CD4-positive, alpha-beta T cell treated with Interferon gamma for 1 hour (primary cell): ENCODE measurements at regions not wholly inside any gene's neighbourhood (a gene's known extent, or its start where the extent isn't known, plus 50 kb on each side); places are given as distances from the start of the nearest gene placed in this dataset.
"Not testable (repeated sequence)": the region's sequence is repeated elsewhere in the genome, so short reads cannot be mapped to it uniquely, and the experiment has no call there.

Source experiments
- DNase-seq: peaks from one replicate; pipeline ENCODE4 v3.0.0-alpha.2; 2020

DNA sequence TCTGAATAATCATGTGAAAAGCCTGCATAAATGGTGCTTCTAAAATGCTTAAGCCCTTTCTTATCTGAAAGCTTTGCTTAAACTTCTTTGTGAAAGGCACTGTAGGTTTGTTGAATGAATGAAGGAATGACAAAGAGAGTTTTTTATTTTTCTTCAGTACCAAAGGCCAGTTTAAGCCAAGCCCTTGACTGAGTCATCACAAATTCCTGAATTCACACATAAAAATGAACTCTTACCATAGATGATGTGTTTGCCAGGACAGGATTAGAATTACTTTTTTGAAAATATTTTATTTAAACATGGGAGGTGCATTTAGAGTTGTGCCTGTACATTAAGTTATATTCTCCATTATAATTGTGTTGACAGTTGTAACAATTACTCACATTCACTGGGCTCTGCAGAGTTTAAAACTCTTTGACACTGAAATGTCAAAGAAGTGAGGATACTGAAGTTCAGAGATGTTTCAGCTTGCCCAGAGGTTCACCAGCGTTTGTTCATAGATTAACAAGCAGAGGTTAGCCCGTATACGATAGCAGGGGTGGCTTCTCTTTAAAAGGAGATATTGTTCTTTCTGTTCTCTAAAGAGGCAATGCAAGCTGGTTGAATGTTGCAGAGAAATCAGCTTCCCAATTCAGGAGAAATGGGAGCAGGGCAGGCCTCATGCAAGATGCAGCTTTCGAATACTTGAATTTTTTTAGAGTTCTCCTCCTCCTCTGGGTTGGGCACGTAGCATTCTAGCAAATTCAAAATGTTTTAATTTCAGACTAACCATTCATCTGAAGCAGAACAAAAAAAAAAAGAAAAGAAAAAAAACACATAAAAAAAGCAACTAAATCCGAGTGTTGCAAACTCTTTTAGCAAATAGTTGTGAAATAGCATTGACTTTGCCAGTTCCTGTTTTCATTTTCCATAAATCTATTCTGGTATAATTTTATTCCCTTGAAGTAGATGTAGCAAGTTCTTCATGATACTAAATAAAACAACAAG, 358.7 kb upstream of the KLF4 start:
- DNase-seq = no peak

DNA sequence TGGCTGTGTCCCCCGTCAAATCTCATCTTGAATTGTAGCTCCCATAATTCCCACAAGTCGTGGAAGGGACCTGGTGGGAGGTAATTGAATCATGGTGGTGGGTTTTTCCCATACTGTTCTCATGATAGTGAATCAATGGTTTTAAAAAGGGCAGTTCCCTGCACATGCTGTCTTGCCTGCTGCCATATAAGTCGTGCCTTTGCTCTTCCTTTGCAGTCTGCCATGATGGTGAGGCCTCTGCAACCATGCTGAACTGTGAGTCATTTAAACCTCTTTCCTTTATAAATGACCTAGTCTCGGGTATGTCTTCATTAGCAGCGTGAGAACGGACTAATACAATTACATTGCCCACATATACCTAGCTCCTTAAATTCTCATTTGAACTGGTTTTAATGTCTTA, 353.0 kb upstream of the KLF4 start:
- no peak for DNase-seq

DNA sequence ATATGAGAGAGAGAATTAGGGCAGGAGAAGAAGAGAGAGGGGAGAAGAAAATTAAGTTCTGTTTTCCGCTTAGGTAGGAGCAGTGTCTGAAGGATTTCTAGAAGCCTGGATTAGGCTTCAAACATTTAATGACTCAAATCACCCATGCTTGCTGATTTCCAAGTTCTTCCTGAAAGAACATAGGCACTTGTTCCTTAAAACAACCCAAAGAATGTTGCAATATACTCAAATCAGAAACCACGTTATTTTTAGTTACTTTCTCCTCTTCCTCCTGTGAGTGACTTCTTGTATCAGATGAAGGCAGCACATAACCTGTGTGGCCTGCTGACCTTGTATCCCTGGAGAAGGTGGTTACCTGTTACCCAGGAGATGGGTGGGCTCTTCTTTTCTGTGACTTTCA, 351.5 kb upstream of the KLF4 start:
- no peak for DNase-seq

DNA sequence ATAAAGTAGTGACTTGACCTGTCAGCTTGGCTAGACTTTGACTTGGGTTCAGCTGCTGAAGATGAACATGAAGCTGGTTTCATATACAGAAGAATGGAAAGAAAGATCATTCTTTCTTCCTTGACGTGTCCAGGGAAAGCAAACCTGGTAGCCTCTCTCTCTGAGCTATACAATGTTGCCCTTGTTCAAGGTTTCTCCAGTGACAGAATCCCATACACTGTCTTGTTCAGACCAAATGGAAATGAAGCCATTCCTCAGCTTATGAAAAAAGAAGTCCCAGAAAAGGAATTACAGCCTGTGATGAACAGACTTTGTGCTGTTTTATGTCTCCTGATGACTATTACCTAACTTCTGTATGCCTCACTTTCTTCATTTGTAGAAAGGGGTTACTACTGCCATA, 349.8 kb upstream of the KLF4 start:
- no peak for DNase-seq

DNA sequence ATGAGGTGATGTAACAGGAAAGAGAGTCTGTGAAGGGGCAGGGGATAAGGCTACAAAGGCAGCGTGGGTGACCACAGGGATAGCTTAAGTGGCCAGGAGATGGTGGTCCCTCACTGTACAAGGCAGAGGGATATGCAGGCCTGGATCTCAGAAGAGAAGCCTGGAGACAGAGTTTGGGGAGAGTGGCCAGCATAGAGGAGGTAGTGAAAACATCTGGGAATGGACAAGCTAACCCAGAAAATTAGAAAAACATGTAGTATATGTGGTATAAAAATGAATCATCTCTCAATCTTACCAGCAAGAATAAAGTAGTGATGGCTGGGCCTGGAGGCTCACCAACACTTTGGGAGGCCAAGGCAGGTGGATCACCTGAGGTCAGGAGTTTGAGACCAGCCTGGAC, 349.2 kb upstream of the KLF4 start:
- no peak for DNase-seq

DNA sequence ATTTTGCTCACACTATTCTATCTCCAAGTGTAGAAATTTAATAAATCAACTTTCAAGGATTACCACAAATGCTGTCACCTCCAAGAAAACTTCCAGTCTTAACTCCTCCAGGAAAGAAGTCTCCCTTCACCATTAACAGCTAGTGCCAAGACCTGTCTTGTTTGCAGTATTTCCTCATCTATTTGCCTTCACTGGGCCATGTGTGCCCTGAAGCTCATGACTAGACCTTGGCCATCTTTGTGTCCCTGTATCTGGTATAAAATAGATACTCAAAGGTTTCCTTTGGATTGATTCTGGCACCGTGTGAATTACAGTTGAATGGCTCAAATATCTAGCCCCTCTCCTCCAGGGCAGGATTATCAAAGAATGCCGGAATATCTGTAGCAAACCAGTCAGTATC, 346.7 kb upstream of the KLF4 start:
- DNase-seq = no peak

DNA sequence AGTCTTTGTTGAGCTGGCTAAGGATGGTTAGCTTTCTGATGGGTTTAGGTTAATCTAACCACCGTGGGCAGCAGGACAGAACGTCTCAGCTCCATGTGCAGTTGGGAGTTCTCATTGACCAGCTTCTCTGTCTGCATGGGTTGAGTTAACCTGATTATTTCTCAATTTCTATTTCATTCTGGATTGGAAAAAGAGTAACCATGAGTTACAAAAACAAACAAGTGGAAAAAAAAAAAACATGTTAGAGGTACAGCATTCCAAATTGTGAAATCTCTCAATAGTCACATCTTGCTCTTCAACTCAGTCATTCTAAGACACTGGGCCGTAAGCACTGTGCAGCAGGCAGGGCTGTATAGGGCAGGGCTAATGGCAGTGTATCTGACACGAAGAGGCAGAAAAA, 343.7 kb upstream of the KLF4 start:
- DNase-seq = no peak

DNA sequence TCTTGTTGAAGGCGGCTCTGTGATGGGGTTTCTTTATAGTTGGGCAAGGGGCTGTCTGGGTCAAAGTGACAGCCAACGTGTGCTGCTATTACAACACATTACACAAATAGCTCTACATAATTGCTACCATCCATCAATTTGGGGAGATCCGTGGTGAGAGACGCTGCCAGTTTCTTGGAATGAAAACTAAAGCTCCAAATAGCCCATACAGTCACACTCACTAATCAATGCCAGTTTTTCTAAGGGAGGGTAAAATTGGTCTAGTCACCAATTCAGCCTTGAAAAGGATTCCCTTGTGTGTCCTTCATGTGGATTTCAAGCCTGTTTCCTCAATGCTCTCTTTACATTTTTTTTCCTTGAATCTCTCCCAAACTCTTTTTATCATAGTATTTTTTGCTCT, 343.3 kb upstream of the KLF4 start:
- no peak for DNase-seq

DNA sequence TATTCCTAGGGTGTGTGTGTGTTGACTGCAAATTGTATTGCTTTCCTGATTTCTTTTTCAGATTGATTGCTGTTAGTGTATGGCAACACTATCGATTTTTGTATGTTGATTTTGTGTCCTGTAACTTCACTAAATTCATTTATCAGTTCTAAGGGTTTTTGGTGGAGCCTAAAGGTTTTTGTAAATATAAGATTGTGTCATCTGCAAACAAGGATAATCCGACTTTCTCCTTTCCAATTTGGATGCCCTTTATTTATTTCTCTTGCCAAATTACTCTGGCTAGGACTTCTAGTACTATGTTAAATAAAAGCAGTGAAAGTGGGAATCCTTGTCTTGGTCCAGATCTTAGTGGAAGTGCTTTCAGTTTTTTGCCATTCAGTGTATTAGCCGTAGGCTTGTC, 340.9 kb upstream of the KLF4 start:
- no peak for DNase-seq

DNA sequence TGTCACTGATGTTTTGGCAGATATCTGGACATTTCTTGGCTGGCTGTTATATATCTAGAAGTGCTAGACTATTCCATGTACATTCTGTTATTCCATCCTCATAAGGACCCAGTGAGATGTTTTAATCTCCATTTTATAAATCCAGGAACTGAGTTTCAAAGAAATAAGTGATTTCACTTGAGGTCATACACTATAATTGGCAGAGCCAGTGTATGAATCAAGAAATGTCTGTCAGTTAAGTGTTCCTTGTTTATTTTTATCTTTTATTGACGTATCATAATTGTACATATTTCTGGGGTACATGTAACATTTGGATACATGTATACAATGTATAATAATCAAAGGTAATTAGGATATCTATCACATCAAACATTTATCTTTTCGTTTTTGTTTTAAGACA, 338.3 kb upstream of the KLF4 start:
- no peak for DNase-seq

DNA sequence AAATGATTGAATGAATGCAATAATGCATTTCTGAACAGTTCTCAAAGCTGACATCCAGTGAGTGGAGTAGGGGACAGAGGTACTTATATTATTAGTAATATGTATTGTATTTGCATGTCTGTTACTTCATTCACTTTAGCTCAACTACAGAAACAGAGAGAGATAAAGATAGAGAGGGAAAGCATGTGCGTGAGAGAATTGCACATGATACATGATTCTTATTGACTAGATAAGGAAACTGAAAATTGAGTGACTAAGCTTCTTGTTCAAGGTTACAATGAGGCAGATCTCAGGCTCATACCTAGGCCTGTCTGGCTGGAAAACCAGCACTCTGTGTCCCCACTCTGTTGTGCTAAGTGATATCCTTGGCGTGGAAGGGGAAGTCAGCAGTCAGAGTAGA, 337.7 kb upstream of the KLF4 start:
- DNase-seq = no peak

DNA sequence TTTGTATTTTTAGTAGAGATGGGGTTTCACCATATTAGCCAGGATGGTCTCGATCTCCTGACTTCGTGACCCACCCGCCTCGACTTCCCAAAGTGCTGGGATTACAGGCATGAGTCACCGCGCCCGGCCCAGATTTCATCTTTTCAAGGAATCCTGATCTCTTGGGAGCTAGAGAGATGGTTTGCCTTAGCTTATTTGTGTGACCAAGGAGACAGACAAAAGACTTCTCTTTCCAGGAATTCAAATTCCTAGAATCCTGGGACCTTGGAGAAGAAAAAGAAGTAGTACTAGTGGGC, 337.1 kb upstream of the KLF4 start:
- not testable (repeated sequence) for DNase-seq

DNA sequence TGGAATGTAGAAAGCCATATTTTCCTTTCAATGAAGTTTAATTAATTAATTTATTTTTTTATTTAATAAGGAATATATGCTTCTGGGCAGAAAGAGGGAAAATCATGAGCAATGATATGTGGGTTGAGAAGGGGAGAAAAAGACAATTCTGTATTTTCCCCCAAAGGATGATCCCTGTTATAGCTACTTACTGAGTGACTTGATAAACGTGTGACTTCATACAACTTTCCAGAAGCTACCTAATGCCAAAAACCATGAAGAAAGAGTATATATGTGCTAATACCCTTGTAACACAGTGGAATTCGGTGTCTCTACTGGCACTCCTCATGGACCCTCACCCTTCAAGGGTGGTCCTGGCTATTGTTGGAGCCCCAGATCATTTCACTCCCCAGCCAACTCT, 335.0 kb upstream of the KLF4 start:
- no peak for DNase-seq

DNA sequence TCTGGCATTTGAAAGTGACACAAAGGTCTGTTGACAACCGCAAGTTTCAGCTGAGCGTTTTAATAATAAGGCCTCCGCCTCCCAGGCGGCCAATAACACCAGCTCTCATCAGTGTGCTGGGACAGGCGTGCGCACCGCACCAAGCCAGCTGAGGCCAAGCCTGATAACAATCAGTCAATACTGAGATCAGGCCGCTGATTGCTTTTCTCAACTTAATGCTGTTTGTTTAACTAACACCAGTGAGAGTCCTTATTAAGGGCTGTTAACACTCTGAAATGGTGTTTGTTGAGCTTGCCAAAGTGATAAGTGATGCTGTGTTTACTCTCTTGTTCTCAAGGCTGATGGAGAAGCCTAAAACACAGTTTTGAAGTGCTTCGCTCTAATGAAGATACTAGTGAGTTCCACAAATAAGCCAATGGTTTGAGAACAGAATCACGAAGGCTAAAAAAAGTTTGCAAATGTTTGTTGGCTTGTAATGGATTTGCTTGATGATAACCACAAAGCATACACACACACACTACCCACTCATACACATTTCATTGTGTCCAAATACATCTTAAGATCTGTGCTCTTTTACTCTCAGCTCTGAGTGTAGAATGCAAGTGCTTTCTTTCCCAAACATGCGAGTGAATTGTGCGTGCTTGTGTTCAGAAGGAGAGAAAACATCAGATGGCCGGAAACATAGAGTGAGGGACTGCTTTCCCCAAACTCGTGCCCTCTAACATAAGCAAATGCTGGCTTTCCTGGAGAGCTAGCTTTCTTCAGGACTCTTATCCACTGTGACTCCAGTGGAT, 330.4 kb upstream of the KLF4 start:
- no peak for DNase-seq

DNA sequence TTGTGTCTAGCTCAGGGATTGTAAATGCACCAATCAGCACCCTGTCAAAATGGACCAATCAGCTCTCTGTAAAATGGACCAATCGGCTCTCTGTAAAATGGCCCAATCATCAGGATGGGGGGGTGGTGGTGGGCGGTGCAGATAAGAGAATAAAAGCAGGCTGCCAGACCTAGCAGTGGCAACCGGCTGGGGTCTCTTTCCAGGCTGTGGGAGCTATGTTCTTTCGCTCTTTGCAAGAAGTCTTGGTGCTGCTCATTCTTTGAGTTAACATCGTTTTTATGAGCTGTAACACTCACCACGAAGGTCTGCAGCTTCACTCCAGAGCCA, 328.9 kb upstream of the KLF4 start:
- not testable (repeated sequence) for DNase-seq

DNA sequence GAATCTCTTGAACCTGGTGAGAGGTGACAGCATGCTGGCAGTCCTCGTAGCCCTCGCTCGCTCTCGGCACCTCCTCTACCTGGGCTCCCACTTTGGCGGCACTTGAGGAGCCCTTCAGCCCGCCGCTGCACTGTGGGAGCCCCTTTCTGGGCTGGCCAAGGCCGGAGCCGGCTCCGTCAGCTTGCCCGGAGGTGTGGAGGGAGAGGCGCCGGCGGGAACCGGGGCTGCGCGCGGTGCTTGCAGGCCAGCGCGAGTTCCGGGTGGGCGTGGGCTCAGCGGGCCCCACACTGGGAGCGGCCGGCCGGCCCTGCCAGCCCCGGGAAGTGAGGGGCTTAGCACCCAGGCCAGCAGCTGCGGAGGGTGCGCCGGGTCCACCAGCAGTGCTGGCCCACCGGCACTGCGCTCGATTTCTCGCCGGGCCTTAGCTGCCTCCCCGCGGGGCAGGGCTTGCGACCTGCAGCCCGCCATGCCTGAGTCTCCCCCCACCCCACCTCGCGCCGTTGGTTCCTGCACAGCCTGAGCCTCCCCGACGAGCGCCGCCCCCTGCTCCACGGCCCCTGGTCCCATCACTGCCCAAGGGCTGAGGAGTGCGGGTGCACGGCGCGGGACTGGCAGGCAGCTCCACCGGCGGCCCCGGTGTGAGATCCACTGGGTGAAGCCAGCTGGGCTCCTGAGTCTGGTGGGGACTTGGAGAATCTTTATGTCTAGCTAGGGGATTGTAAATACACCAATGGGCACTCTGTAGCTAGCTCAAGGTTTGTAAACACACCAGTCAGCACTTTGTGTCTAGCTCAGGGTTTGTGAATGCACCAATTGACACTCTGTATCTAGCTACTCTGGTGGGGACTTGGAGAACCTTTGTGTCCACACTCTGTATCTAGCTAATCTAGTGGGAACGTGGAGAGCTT, 328.3 kb upstream of the KLF4 start:
- DNase-seq = not testable (repeated sequence)

DNA sequence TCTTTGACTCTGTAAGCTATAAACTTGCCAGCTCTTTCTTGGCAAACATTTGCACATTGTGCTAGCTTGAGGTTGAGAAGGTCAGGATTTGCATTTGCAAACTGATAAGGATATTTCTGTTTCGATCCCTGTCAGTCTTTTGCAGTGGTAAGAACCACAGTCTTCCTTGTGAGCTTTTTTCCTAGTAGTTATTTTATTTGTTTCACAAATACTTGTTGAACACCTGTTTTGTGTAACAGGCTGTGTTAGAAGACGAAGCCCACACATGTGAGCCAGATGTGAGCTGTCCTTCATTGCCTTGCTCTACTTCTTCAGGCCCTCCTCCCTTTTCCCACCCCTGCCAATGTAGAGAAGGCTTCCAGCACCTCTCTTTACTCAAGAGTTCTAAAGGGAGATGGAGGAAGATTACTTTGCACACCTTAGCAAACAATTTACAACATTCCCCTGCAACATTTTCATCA, 327.0 kb upstream of the KLF4 start:
- DNase-seq = no peak

DNA sequence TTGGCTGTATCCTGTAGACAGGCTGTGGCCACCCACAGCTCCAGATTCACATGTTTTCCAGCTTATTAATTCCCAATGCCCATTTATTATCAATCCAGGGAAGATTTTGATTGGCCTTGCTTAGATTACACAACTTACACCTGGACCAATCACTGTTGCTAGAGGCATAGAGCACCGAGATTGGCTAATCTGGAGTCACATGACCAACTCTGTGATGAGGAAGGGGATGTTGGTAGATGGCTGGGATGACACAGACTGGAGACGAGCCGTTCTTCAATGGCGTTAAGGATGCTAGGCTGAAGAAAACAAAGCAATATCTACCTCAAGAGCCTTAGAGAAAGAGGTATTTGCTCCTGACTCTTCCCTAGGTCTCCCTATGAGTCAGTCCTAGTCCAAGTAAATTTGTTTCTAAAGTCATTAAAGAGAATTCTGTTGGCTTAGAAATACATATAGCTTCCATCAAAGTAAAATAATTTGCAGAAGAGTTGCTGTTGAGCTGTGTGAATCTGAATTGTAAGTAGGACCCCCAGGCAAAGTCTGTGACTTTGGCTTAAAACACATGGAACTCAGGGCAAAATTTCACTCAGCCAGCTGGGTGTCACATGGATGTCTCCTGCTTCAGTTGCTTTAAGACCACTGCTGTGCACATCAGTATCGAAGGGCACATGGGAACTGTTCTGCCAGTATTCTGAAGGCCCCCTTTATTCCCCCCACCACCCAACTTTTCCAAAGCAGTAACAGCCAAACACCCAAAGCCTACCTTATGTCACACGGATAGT, 326.4 kb upstream of the KLF4 start:
- DNase-seq = no peak

DNA sequence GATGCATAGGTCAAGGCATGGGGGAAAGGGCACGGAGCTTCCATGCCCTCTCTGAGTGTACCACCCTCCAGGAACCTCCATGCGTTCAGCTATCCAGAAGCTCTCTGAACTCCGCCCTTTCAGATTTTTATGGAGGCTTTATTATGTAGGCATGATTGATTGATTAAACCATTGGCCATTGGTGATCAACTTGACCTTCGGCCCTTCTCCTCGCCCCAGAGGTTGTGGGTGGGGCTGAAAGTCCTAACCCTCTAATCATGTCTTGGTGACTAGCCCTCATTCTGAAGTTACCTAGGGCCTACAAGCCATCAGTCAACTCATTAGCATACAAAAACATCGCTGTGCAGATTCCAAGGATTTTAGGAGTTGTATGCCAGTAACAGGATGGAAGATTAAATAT, 323.7 kb upstream of the KLF4 start:
- DNase-seq = no peak

DNA sequence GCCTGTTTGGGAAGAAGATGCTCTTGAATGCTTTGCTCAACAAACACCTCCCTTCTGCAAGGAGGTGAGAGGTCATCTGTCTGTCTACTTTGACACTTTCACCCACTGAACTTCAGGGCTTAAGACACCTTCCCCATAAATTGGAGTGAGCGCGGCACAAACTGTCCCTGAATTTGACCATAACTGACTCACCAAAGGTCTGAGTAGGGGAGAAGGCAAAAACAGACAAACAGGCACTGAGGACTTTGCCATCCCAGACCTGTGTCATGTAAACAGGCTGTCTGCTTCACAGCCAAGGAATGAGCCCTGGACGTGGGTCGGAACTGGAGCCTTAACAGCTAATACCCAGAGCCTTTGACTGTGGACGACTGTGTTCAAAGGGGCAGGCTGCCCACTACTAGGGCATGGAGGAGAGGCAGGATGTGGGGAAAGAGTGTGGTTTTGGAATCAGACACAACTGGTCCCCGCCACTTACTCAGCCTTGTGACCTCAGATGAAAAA, 320.9 kb upstream of the KLF4 start:
- no peak for DNase-seq

DNA sequence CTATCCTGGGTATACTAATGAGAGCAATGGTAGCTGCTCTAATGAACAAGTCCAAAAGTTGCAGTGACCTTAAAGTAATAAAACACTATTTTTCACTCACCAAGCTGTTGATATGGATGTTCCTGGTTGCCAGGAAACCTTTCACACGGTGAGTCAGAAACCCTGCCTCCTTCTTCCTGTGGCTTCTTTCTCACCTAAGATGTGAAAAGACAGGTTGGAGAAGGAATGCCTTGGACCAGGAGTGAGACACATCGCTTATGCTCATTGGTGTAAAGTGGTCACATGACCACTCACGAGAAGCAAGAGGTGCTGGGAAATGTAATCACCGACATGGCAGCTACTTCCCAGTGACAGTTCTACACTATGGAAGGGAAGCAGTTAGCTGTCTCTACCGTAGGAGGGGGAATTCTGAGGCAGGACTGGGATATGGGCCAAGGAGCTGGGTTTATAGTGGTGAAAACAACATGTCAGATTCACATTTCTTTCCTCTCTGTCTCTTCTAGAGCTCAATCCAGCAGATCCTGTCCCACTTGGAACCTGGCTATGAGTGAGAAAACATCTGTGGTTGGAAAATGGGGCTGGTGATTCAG, 320.4 kb upstream of the KLF4 start:
- no peak for DNase-seq

DNA sequence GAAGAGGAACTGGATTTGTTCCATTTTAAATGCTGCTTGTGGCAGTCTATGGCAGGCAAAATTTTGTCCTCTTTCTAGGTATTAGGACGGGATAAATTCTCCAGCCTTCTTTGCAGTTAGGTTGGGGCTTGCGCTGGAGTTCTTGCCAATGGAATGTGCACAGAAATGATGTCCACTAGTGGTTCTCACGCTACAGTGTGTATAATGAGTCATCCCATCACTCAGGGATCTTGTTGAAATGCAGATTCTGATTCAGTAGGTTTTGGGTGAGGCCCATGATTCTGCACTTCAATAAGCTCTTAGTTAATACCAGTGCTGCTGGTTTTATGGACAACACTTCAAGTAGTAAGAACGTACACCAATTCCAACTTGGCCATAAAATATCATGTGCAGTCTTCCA, 317.6 kb upstream of the KLF4 start:
- DNase-seq = no peak
